ENCODE measurements at regions not wholly inside any gene's neighbourhood (a gene's known extent, or its start where the extent isn't known, plus 50 kb on each side); places are given as distances from the start of the nearest gene placed in this dataset.

- Histone ChIP-seq H3K27ac (no peak overlapping the region), H3K36me3 (no peaks in the 10 kb centered on the region), H3K4me1 (no peaks in the 10 kb centered on the region), H3K4me3 (no peak overlapping the region), H3K9me3 (peaks cover 7% of the 10 kb centered on the region), H3K27me3 (no peaks in the 10 kb centered on the region)
- WGBS: 62% methylated on average over 1 of the region's 1 CpG
- DNase-seq (ENCODE audit: low spot score in 2 of 2): no peak
- TF ChIP-seq POLR2AphosphoS5 (IDR thresholded peaks at IDR 0.05) (no peak), EP300 (IDR thresholded peaks at IDR 0.05) (no peak), POLR2A (IDR thresholded peaks at IDR 0.05) (no peak)
Measured at GRCh38 chr5:27475063-27475462, 436.7 kb upstream of the CDH9 start.

DNA sequence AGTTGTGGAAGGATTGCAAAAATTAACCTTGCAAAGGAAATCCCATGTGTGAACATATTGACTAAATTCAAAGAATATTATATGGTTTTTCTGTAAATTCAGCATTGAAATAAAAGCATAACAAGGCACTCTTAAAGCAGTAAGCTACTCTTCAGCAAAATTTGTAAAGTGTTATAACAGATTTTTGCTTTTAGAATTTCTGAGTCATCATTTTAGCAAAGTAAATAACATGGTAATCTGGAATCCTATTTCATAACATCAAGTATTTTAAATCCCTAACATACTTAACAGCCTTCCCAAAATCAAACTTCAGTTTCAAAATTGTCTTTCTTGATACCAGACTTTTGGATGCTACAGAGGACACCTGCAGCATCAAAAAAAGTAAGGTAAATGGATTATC is 436.0 kb upstream of the CDH9 start:
- H3K4me1 ChIP-seq: no peaks in the 10 kb centered on the region
- H3K27me3 ChIP-seq: no peaks in the 10 kb centered on the region
- DNase-seq (ENCODE audit: low spot score in 2 of 2): no peak
- no peak overlapping the region for H3K27ac ChIP-seq
- no peaks in the 10 kb centered on the region for H3K36me3 ChIP-seq
- peaks cover 7% of the 10 kb centered on the region for H3K9me3 ChIP-seq
- no peak for TF ChIP-seq POLR2AphosphoS5 (IDR thresholded peaks at IDR 0.05)
- TF ChIP-seq, protein P1, sequence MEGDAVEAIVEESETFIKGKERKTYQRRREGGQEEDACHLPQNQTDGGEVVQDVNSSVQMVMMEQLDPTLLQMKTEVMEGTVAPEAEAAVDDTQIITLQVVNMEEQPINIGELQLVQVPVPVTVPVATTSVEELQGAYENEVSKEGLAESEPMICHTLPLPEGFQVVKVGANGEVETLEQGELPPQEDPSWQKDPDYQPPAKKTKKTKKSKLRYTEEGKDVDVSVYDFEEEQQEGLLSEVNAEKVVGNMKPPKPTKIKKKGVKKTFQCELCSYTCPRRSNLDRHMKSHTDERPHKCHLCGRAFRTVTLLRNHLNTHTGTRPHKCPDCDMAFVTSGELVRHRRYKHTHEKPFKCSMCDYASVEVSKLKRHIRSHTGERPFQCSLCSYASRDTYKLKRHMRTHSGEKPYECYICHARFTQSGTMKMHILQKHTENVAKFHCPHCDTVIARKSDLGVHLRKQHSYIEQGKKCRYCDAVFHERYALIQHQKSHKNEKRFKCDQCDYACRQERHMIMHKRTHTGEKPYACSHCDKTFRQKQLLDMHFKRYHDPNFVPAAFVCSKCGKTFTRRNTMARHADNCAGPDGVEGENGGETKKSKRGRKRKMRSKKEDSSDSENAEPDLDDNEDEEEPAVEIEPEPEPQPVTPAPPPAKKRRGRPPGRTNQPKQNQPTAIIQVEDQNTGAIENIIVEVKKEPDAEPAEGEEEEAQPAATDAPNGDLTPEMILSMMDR (IDR thresholded peaks at IDR 0.05): no peak
- no peak for TF ChIP-seq POLR2A (IDR thresholded peaks at IDR 0.05)
- no peak for TF ChIP-seq EP300 (IDR thresholded peaks at IDR 0.05)
- no peak overlapping the region for H3K4me3 ChIP-seq

DNA sequence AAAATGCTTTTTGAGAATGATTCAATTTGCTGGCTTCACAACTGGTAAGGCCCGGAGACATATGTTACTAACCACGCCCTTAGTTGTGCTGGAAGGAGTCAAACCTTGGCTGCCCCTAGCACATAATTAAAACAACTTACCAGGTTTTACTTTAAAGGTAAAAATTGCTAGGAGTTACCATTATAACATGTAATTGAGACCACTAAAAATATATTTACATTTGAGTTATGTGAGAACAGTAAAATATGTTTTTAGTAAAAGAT is 435.6 kb upstream of the CDH9 start:
- Histone ChIP-seq H3K27me3 (no peaks in the 10 kb centered on the region), H3K9me3 (peaks cover 7% of the 10 kb centered on the region), H3K27ac (no peak overlapping the region), H3K36me3 (no peaks in the 10 kb centered on the region), H3K4me1 (no peaks in the 10 kb centered on the region), H3K4me3 (no peak overlapping the region)
- WGBS: 40% methylated on average over 2 of the region's 2 CpGs
- DNase-seq (ENCODE audit: low spot score in 2 of 2): no peak
- TF ChIP-seq POLR2A (IDR thresholded peaks at IDR 0.05): no peak
- no peak for TF ChIP-seq POLR2AphosphoS5 (IDR thresholded peaks at IDR 0.05)
- no peak for TF ChIP-seq EP300 (IDR thresholded peaks at IDR 0.05)
- TF ChIP-seq, protein P1 (IDR thresholded peaks at IDR 0.05): no peak

- WGBS: 61% methylated on average over 5 of the region's 5 CpGs
- H3K27ac ChIP-seq: no peak overlapping the region
- H3K4me1 ChIP-seq: no peaks in the 10 kb centered on the region
- no peaks in the 10 kb centered on the region for H3K36me3 ChIP-seq
- peaks cover 7% of the 10 kb centered on the region for H3K9me3 ChIP-seq
- no peaks in the 10 kb centered on the region for H3K27me3 ChIP-seq
- TF ChIP-seq, protein P1 (IDR thresholded peaks at IDR 0.05): no peak
- TF ChIP-seq POLR2AphosphoS5 (IDR thresholded peaks at IDR 0.05): no peak
- no peak for TF ChIP-seq EP300 (IDR thresholded peaks at IDR 0.05)
- no peak for TF ChIP-seq POLR2A (IDR thresholded peaks at IDR 0.05)
- H3K4me3 ChIP-seq: no peak overlapping the region
- no peak for DNase-seq (ENCODE audit: low spot score in 2 of 2)
Measured at GRCh38 chr5:27473307-27474046, 435.1 kb upstream of the CDH9 start.

DNA sequence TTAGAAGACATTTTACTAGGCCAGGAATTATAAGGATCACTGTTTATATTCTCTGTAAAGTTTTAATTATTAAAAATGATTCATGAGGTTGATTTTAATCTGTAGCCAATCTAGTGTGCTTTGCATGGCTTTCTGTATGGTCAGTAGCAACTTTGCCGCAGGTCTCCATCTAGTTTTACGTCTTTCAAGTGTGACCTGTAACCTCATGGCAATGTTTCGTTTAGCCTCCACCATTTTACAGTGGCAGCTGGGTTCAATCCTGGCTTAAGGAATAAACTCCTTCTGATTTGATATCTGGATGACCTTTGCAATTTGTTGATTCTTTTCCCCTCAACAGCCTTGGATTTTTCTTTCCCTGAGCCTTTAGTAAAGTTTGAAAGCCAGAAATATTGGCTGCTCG is 434.5 kb upstream of the CDH9 start:
- H3K4me1 ChIP-seq: no peaks in the 10 kb centered on the region
- no peak for DNase-seq (ENCODE audit: low spot score in 2 of 2)
- 70% methylated on average over 4 of the region's 4 CpGs for WGBS
- H3K9me3 ChIP-seq: peaks cover 7% of the 10 kb centered on the region
- H3K4me3 ChIP-seq: no peak overlapping the region
- TF ChIP-seq EP300 (IDR thresholded peaks at IDR 0.05) (no peak), POLR2A (IDR thresholded peaks at IDR 0.05) (no peak), POLR2AphosphoS5 (IDR thresholded peaks at IDR 0.05) (no peak)
- TF ChIP-seq, protein P1 (IDR thresholded peaks at IDR 0.05): no peak
- no peaks in the 10 kb centered on the region for H3K36me3 ChIP-seq
- no peaks in the 10 kb centered on the region for H3K27me3 ChIP-seq
- H3K27ac ChIP-seq: no peak overlapping the region
